HuH-7.5 (cell line): ENCODE measurements at regions not wholly inside any gene's neighbourhood (a gene's known extent, or its start where the extent isn't known, plus 50 kb on each side); places are given as distances from the start of the nearest gene placed in this dataset.
"Not testable (repeated sequence)": the region's sequence is repeated elsewhere in the genome, so short reads cannot be mapped to it uniquely, and the experiment has no call there.

ENCODE experiments used
- DNase-seq: peaks from one replicate; pipeline ENCODE4 v3.0.0; 2011; ENCODE audit warnings: low spot score

DNA sequence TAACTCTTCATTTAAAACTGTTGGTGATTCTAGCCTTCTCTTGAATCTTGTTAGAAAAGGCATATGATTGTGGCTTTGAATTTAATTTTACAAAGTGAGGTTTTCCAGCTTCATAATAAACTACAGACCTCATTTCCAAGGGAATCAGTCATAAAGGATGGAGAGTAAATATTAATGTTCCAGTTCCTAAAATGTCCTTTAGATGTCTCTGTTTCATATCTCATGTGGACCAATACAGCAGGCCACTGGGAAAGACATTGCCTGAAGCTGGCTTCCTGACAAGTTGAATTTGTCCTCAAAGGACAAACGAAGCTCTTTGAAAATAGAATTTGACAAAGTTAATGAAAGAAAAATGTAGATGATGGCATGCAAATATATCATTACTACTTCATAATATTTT is 125.4 kb downstream of the ZNF330 start:
- DNase-seq = peak; percentile 19

DNA sequence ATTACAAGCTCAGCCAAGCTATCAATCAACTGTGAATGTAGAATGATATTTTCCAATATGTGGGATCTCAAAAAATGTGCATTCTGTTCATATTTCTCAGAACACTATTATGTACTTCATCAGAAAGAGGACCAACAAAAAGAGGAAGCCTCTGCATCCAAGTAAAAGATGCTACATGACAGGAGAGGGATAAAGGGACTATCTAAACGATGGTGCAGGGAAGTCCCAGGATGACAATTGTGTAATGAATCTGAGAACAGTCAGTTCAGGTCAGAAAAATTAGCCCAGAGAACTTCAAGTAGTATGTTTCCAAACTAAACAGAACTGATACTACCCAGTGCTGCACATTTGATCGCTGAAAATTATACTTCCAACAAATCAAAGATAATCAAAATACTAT is 127.0 kb downstream of the ZNF330 start:
- no peak for DNase-seq

DNA sequence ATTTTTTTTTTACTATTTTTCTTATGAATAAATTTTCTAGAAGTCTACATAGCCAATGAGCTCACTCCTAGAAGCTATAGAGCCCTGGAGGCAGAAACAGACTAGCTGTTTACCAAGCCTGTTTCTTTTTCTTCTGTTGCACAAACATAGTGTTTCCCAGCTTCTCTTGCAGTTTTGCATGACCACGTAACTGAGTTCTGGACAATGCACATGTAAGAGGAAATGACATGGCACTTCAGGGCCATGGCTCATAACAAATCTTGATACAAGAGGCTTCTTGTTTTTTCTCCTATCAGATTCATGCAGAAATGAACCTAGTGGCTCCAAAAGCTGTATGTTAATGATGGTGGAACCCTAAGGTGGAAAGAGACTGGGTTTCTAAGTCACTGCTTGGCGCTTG is 127.4 kb downstream of the ZNF330 start:
- DNase-seq = no peak

DNA sequence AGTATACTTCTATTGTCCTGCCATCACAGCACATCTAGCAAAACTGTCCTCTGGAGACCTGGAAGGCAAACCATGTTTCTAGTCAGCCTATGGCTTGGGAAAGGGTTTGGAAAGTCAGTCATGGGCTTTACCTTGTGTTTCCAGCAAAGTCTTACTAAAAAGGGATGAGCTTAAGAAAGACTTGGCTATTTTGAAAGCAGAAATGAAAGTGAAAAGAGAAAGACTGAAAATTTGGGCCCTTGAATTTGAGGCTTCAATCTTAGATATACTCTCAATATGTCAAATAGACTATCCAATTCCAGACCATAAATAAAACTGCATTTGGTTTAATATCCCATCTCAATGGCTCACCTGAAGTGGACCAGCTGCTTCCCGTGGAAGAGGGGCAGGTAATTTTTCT is 127.9 kb downstream of the ZNF330 start:
- DNase-seq = no peak

DNA sequence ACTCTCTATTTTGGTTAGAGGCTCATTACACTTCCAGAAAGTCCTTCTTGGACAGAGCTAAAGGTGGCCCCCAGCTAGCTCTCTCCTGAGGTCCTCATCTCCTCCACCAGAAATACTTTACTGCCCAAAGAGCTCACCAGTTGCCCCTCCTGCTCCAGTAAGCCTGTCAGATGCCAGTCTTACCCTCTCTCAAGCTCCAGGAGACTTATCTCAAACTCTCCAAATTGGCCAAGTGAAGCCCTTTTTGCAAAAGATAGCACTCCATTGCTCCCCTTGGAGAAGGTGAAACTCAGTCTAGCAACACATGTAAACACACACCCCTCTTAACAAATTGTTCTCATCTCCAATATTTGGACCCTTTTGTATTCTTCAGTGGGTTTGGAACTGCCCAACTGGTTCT is 128.5 kb downstream of the ZNF330 start:
- DNase-seq = no peak

DNA sequence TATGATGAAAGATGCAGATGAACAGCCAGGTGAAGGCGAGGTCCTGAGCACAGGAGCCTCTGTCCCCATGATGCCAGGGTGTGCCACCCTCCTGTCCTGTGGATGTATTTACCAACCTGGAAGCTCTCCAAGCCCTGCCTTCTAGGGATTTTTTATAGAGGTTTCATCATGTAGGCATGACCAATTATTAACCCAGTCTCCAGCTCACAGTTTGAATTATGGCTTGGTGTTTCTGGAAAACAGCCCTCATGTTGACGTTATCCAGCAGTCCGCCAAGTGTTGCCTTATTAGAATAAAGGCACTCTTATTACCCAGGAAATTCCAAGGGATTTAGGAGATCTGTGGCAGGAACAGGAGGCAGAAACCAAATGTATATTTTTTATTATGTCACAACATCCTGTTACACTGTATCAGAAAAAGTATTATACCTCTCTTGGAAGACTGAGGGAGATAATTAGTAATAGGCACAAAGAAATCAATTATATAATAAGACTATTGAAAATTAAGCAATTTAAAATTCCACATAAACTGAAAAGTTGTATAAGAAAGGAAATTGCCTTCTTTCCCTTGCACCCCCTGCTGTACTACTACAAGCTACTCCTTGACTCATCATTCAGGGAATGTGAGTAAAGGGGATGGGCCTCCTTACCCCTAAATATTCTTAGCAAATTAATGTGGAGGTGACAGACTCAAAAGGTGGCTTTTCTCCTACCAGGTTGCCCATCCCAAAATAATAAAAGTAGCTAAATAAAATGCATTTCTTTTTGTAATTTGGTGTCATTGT is 129.6 kb downstream of the ZNF330 start:
- no peak for DNase-seq

DNA sequence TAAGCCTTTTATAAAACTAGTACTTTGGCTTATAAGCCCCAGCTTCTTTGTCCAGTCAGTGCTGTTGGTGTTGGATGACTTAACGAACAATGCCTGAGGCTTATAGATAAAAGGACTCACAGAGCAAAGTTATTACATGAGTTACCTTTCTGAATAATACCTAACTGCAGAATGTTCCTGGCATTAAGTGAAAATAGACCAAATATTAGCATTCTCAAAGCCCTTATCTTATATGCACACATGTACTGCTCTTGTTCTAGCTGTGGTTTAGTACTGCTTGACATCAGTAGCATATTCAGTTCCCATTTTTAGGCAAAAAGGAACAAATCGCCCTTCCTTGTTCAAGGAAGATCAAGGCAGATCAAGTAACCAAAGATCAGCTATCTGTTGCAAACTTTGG is 131.6 kb downstream of the ZNF330 start:
- DNase-seq = no peak

DNA sequence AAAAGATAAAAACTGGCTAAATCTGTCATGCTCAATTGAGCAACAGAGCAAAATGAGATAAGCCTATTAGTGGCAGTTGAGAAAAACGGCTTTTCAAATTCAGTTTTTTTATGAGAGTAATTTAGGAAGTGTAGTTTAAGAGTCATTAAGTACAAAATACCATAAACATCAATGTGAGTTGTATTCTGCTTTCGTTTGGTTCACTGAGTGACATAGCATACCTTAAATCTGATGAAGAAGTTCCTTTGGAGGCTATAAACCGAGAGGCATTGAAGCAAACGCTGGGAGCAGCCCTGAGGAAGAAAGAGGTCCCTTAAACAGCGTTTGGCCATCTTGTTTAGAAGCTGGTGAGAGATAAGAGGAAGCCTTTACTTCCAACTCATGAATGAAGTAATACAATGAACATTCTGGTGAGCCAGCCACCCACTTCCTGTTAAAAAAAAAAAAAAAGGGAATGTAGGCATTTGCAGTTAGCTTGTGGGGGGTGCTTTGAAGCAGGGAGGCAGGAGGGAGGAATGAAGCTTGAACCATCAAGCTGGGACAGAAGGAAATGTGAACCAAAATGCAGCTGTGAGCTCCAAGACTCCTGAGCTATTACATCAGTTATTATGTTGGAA is 132.3 kb downstream of the ZNF330 start:
- no peak for DNase-seq

DNA sequence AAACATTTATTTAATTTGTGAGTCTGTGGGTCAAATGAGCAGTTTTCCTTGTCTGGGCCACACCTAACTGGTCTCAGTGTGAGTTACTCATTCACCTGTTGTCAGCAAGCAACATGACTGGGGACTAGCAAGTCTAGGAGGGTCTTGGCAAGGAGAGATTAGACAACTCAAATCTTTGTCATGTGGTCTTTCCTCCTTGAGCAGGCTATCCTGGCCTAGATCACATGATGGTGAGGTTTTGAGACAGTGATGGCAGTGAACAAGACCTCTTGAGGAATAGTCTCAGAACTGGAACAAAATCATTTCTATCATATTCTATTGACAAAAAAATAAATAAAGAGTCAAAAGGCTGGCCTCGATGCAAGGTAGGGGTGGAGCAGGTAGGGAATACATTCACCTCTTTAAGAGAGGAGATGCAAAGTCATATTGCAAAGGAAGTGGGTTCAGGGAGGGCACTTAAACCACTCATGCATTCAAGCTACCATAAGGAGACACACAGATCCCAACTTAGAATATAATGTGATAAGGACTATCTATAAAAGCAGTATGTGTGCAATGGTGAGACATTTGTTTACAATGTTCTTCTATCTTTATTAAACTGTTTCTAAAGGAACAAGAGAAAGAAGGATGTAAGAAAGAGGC is 135.7 kb downstream of the ZNF330 start:
- DNase-seq = no peak

DNA sequence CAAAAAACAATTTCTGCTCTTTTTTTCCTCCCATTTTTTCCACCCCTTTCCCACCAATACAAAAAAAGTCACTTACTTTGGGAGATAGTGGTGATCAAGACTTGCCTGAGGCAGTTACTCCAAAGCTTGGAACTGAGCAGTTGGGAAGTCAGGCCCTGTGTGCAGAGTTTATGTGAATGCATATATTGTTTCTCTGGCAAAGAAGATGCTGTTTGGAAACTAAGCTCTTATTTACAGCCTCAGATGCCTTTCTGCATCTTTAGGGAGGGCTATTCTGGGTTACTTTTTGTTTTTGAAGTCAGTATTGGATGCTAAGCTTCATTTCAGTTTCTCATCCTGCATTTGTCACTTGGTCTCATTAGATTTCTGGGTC is 136.3 kb downstream of the ZNF330 start:
- no peak for DNase-seq

DNA sequence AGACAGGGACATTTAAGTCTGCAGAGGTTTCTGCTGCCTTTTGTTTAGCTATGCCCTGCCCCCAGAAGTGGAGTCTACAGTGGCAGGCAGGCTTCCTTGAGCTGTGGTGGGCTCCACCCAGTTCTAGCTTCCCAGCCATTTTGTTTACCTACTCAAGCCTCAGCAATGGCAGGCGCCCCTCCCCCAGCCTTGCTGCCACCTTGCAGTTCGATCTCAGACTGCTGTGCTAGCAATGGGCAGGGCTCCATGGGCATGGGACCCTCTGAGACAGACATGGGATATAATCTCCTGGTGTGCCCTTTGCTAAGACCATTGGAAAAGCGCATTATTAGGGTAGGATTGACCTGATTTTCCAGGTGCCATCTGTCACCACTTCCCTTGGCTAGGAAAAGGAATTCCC is 147.5 kb downstream of the ZNF330 start:
- not testable (repeated sequence) for DNase-seq

DNA sequence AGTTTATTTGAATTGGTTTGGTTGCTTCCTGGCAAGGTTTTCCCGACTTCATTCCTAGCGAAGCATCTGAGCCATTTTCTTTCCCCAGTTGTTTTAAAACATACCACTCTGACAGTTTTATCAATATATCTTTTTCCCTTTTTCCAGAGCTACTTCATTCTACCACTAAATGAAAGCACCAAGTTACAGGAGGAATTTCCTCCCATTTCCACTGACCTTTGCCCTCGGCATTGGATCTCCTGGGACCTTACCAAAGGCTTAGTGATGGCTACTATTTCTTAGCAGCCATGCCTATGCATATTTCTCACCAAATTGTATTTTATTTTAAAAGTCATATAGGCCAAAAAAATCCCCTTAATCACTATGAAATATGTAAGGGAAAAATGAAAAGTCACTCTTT is 150.5 kb downstream of the ZNF330 start:
- no peak for DNase-seq

DNA sequence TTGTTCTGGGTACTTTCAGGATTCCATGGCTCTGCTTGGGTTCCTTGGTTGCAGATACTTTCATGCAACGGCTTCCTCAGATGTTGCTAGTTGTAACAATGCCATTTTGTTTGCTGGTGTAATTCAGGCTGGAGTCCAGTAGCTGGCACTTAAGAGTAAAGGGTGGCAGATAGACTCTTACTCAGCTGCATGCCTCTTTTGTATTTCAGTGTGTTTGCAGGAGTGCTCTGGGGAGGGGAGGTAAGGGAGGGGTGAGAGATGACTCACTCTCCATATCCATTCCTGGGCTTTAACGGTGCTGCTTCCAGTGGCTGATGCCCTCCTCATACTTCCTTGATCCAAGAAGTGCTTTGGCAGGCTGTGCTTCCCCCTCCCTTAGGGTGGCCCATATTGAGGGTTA is 155.2 kb downstream of the ZNF330 start:
- DNase-seq = no peak

DNA sequence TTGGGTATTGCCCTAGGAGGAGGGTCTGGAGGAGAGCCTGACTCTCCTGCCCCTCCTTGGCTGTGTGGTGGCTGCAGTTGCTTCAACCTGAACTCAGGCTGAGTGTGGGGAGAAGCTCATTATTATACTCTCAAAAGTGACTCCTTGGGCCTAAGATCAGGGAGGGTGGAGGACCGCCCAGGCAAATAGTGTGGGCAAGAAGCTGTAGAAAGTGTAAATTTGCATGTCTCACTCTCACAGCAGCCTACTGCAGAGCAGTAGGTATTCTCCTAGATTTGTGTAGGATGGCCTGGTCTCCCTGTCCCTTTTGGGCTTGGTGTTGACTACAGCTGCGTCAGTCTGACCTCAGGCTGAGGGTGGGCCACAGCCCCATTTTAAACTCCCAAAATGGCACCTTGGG is 156.1 kb downstream of the ZNF330 start:
- no peak for DNase-seq

DNA sequence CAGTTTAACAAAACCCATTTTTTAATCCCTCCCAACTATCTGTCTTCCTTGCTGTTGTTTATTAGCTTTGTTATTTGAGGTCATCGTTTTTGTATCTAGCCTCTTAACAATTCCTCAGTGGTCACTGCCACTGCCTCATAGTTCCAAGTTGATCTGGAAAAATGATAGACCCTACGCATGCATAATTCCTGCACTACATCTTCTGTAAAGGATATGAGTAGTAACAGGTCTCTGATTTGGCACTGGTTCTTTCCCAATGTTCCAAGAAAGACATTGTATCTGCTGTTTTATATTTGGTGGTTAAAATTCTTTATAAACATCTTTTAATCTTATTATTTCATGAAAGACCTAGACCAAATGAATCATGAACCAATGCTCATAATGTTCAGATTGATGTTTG is 166.6 kb downstream of the ZNF330 start:
- no peak for DNase-seq

DNA sequence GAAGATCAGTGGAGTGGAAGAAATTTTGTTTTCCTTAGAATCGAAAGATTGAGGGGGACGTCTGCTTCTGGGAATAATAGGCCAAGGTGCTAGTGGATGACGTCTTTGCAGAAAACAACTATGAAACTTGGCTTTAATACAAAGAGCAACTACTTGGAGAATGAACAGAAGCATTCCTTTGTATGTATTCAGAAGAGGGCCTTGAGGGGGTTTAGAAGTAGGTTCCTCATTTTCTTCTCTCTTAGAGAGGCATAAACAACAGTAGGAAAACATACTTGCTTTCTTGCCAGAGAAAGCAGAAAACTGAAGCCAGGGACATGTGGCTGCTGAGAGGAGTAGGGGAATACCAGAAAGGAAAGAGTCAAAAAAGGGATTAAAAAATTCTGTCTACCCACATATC is 167.8 kb downstream of the ZNF330 start:
- no peak for DNase-seq

DNA sequence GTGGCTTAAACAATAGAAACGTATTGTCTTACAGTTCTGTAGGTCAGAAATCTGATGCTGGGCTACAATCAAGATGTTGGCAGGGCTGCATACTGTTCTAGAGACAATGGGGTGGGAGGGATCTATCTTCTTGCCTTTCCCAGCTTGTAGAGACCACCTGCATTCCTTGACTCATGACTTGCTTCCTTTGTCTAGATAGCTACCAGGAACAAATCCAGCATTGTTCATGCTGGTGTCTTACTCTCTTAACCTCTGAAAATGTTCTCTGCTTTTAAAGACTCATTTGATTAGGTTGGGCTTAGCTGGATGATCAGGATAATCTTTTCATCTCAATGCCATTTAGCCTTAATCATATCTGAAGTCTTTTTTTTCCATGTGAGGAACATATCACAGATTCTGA is 169.0 kb downstream of the ZNF330 start:
- no peak for DNase-seq

DNA sequence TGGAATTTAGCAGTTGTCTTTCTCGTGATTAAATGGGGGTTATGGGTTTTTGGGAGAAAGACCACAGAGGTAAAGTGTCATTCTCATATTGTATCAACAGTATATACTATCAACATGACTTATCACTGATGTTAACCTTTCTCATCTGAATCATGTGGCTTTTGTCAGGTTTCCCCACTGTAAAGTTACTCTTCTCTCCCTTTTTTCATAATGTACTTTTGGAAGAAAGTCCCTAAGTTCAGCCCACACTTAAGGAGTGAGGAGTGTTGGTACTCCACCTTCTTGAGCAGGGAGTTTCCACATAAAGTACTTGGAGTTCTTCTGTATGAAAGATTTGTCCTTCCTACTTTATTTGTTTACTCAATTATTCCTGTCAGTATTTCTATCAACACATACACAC is 169.9 kb downstream of the ZNF330 start:
- DNase-seq = no peak

DNA sequence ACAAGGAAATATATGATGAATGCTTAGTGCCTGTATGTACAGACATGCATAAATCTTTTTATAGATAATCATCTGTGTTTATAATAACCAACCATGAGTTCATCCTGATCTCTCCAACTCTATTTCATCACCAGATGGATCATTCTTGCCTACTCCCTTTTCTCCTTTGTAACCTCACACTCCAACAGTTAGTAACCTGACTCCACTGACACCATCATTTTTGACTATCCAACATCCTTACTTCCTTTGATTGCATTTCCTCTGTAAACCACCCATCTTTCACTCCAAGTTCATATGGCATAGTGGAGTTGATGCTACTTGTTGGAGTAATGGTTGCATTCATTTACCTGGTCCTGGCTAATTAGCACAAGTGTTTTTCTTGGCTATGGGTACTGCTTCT is 170.6 kb downstream of the ZNF330 start:
- no peak for DNase-seq

DNA sequence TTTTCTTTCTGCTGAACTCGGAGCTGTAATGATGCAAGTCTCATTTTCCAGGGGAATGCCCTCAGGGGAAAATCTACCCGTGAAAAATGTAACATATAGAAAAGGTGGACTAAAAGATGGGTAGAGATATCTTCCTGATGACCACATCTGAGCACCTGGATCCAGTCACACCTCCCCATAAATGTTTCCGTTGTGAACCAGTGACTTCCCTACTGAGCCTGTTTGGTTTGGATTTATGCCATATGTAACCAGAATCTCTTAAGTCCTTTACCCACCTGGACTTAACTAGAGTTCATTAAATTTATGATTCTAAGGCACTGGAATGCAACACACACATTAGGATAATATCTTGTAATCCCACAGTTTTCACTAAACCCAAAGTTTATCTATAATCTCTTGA is 171.1 kb downstream of the ZNF330 start:
- DNase-seq = no peak

DNA sequence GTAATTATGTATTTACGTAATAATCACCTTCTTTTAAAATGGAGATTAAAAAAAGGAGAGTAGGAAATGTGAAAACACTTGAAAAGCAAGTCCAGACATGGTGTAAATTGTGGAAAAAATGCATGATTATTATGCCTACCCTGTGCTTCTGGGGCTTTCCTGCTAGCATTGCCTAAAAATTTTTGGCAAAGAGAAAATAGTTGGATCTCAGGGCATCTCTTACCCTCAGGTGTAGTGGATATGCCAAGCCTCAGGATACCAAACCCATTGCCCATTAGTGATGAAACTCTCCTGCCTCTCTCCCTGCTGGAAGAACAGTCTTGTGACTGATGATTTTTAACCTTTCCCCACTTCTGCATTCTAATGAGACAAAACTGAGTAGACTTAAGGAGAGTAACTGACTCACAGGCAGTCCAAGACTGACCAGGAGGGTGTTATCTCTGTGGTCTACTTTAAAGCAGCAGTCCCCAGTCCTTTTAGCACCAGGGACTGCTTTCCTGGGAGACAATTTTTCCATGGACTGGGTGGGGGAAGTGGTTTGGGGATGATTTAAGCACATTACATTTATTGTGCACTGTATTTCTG is 174.6 kb downstream of the ZNF330 start:
- DNase-seq = no peak

DNA sequence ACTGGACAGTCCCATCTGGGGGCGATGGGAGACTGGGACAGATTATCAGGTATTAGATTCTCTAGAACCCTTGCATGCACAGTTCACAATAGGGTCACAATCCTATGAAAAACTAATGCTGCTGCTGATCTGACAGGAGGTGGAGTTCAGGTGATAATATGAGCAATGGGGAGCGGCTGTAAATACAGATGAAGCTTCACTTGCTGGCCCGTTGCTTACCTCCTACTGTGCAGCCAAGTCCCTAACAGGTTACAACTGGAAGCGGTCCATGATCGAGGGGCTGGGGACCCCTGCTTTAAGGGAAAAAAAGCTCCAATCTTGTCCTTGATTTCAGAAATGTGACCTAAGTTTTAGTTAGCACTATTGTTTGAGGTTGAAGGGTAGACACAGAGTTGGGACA is 175.2 kb downstream of the ZNF330 start:
- no peak for DNase-seq

DNA sequence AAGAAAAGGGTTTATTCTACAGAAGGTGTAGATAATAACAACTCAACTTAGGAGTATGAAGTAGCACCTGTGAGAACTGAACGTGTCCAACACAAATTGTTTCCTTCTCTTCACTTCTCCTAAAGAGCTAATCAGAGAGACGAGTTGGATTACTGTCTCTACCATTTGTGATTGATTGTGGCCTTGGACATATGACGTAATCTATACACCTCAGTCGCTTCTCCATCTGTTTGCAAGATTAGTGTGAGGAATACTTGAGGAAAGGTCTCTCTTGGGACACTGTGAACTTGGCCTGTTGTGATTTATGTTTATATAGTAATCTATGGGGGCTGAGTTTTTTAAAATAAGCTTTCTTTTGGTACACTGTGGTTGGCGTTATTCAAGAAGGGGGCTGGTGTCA is 182.0 kb downstream of the ZNF330 start:
- DNase-seq = no peak
